ENCODE measurements at regions not wholly inside any gene's neighbourhood (a gene's known extent, or its start where the extent isn't known, plus 50 kb on each side); places are given as distances from the start of the nearest gene placed in this dataset.
A peak's percentile ranks its signal among the peaks of the same experiment; 100 is the strongest.

DNA sequence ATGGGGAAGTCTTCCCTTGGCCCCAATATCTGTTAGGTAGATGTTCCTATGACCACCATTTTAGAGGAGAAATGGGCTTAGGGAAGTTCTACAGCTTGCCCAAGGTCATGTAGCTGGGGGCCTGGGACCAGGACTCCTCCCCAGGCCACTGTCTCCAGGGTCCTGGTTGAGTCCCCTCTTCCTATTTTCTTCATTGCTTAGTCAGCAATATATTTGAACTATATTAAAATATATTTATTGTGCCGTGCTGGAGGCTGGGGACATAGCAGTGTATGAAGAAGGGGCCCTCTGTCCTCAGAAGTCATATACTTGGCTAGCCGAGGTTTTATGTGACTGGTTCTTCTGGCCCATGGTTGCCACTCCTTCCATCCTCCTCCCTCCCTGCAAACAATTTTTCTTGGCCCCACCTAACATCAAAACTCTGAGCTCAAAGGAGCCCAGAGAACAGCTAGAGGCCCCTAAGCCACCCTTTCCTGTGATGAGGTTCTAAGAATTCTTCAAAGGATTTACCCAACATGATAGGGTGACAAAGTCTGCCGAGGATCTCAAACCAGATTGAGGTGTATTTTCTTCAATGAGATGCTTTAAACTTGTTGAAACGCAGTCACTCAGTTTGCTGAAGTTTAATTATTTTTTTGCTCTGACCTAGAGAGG is 121.2 kb upstream of the RASGRP1 start:
- Mint-ChIP-seq H3K4me1 (no peaks in the 10 kb centered on the region), H3K27me3 (ENCODE audit: low read depth) (peaks cover 4% of the 10 kb centered on the region)

DNA sequence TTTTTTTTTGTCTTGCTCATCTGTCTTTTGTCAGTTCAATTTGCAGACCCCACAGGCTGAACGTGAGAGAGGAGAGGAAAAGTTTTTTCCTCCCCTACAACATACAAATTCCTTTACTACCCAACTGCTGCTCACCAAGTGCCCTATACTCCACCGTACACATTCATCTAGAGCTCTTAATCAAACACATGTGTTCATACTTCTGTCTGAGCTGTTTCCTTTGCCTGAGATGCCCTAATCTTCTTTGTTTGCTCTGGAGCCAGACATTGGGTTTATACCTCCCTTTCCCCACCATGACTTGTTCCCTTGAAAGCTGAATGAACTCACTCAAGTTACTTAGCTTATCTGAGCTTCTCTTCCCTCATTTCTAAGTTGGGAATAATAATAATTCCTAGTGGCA is 122.7 kb upstream of the RASGRP1 start:
- no peaks in the 10 kb centered on the region for H3K9me3 Mint-ChIP-seq
- no peak overlapping the region for H3K27ac Mint-ChIP-seq
- peaks cover 4% of the 10 kb centered on the region for H3K4me1 Mint-ChIP-seq
- peaks cover 4% of the 10 kb centered on the region for H3K27me3 Mint-ChIP-seq (ENCODE audit: low read depth)
- H3K4me3 Mint-ChIP-seq: no peak overlapping the region
- TF ChIP-seq, protein P1, sequence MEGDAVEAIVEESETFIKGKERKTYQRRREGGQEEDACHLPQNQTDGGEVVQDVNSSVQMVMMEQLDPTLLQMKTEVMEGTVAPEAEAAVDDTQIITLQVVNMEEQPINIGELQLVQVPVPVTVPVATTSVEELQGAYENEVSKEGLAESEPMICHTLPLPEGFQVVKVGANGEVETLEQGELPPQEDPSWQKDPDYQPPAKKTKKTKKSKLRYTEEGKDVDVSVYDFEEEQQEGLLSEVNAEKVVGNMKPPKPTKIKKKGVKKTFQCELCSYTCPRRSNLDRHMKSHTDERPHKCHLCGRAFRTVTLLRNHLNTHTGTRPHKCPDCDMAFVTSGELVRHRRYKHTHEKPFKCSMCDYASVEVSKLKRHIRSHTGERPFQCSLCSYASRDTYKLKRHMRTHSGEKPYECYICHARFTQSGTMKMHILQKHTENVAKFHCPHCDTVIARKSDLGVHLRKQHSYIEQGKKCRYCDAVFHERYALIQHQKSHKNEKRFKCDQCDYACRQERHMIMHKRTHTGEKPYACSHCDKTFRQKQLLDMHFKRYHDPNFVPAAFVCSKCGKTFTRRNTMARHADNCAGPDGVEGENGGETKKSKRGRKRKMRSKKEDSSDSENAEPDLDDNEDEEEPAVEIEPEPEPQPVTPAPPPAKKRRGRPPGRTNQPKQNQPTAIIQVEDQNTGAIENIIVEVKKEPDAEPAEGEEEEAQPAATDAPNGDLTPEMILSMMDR (IDR thresholded peaks at IDR 0.05; ENCODE audit: unreplicated experiment in 3 of 3): no peak
- no peaks in the 10 kb centered on the region for H3K36me3 Mint-ChIP-seq (ENCODE audit: low read depth)

More for the DNA sequence above, 121.2 kb upstream of the RASGRP1 start:
- TF ChIP-seq, protein P1 (IDR thresholded peaks at IDR 0.05; ENCODE audit: unreplicated experiment in 3 of 3): no peak
- Mint-ChIP-seq H3K36me3 (ENCODE audit: low read depth) (no peaks in the 10 kb centered on the region), H3K27ac (no peak overlapping the region), H3K9me3 (no peaks in the 10 kb centered on the region), H3K4me3 (no peak overlapping the region)

DNA sequence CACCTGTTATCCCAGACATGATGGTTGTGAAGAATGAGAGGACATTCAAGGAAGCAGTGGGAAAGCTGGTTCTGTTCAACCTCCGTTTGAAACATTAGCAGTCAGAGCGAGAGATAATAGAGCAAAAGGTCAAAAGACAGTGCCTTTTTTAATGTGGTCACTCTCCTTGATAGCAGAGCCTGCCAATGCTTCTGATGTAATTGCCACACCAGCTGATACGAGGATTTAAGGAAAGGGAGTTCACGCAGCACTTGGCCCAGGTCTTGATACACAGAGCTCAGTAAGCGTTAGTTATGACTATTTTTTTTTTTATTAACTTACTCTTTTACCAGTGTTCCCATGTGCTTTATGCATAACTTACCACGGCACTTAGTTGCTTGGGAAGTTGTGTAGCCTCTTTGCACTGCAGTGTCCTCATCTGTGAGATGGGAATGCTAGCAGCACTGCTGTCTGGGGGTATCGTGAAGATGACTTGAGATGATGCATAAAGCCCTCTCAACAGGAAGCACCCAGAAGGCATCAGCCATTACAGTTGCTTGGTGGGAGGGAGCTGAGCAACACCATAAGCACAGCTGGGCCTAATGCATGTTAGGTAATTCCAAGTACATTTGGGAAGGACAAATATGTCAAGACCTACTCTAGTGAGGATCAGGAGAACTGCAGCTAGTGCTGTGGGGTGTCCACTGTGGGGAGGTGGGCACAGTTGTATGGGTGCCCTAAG is 123.3 kb upstream of the RASGRP1 start:
- peaks cover 4% of the 10 kb centered on the region for H3K27me3 Mint-ChIP-seq (ENCODE audit: low read depth)
- no peak overlapping the region for H3K4me3 Mint-ChIP-seq
- no peaks in the 10 kb centered on the region for H3K36me3 Mint-ChIP-seq (ENCODE audit: low read depth)
- peaks cover 4% of the 10 kb centered on the region for H3K4me1 Mint-ChIP-seq
- no peaks in the 10 kb centered on the region for H3K9me3 Mint-ChIP-seq
- H3K27ac Mint-ChIP-seq: no peak overlapping the region
- TF ChIP-seq, protein P1 (IDR thresholded peaks at IDR 0.05; ENCODE audit: unreplicated experiment in 3 of 3): no peak

DNA sequence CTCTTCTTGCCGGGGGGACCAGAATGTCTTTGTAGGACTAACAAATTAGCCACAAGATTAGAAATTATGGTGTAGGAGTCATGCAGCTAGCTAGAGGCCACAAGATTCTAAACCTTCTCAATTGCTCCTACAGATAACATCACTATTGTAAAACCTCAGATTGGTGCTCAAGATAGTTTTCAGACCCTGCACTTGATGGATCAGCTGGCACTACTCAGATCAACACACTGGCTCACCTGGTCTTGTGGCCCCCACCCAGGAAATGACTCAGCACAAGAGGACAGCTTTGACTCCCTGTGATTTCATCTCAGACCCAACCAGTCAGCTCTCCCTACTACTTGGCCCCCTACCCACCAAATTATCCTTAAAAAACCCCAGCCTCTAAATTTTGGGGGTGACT is 124.1 kb upstream of the RASGRP1 start:
- no peaks in the 10 kb centered on the region for H3K9me3 Mint-ChIP-seq
- no peaks in the 10 kb centered on the region for H3K36me3 Mint-ChIP-seq (ENCODE audit: low read depth)
- H3K4me1 Mint-ChIP-seq: peaks cover 4% of the 10 kb centered on the region
- no peak overlapping the region for H3K4me3 Mint-ChIP-seq
- no peak overlapping the region for H3K27ac Mint-ChIP-seq
- TF ChIP-seq, protein P1 (IDR thresholded peaks at IDR 0.05; ENCODE audit: unreplicated experiment in 3 of 3): no peak
- H3K27me3 Mint-ChIP-seq (ENCODE audit: low read depth): peaks cover 4% of the 10 kb centered on the region

DNA sequence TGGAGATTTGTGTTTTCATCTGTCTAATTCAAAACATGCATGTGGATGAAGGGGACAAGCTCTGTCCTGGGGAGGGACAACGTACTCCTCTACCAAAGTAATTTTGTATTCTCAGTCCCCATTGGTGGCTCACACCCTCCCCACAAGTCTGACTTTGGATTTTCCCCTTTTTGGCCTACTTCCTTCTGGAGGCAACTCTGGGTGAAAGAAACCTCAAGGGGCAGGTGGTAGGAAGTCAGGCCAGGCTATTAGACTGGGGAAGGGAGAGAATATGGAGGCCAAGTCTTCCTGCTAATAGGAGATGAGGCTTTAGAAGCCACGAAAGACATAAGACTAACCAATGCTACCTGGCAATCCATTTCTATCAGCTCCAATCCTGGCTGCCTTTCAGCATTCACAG is 124.9 kb upstream of the RASGRP1 start:
- Mint-ChIP-seq H3K27ac (peak overlapping the region in 1 of 3 experiments; percentile 19), H3K9me3 (no peaks in the 10 kb centered on the region), H3K4me1 (peaks cover 4% of the 10 kb centered on the region), H3K4me3 (no peak overlapping the region), H3K27me3 (ENCODE audit: low read depth) (peaks cover 4% of the 10 kb centered on the region), H3K36me3 (ENCODE audit: low read depth) (no peaks in the 10 kb centered on the region)
- TF ChIP-seq, protein P1 (IDR thresholded peaks at IDR 0.05; ENCODE audit: unreplicated experiment in 3 of 3): no peak
